ENCODE measurements at regions not wholly inside any gene's neighbourhood (a gene's known extent, or its start where the extent isn't known, plus 50 kb on each side); places are given as distances from the start of the nearest gene placed in this dataset.

- no peaks in the 10 kb centered on the region for H3K27me3 ChIP-seq (ENCODE audit: control insufficient read depth, low read length)
- no peaks in the 10 kb centered on the region for H3K79me2 ChIP-seq (ENCODE audit: control insufficient read depth, low read length)
These were observed 256.4 kb downstream of the GXYLT1 start for GRCh38 chr12:41888285-41888684.

GRCh38 chr12:41881891-41882805, 262.5 kb downstream of the GXYLT1 start:
- Histone ChIP-seq H3F3A (ENCODE audit: control insufficient read depth, insufficient read depth) (no peaks in the 10 kb centered on the region), H3K9me2 (replicated peaks; ENCODE audit: control insufficient read depth, low read length) (no peaks in the 10 kb centered on the region), H3K27ac (ENCODE audit: low read depth, low read length) (no peak overlapping the region), H3K4me3 (ENCODE audit: low read length) (no peak overlapping the region), H3K36me3 (ENCODE audit: control insufficient read depth, low read length) (no peaks in the 10 kb centered on the region), H3K4me1 (ENCODE audit: control insufficient read depth, low read length) (no peaks in the 10 kb centered on the region), H3K9me3 (ENCODE audit: control insufficient read depth, insufficient read depth, low read length) (no peaks in the 10 kb centered on the region), H3K27me3 (ENCODE audit: control insufficient read depth, low read length) (no peaks in the 10 kb centered on the region), H3K79me2 (ENCODE audit: control insufficient read depth, low read length) (no peaks in the 10 kb centered on the region), H3K4me2 (ENCODE audit: low read length) (no peak overlapping the region), H4K20me1 (ENCODE audit: control insufficient read depth, insufficient read depth, low read depth, low read length) (no peaks in the 10 kb centered on the region)
- TF ChIP-seq EZH2phosphoT487 (IDR thresholded peaks at IDR 0.05; ENCODE audit: borderline replicate concordance, low read length) (no peak), CTCF (IDR thresholded peaks at IDR 0.05; ENCODE audit: low read depth, low read length, poor library complexity, severe bottlenecking) (no peak)

More at GRCh38 chr12:41888285-41888684, 256.4 kb downstream of the GXYLT1 start:
- H4K20me1 ChIP-seq (ENCODE audit: control insufficient read depth, insufficient read depth, low read depth, low read length) = no peaks in the 10 kb centered on the region
- no peaks in the 10 kb centered on the region for H3K9me2 ChIP-seq (replicated peaks; ENCODE audit: control insufficient read depth, low read length)
- no peaks in the 10 kb centered on the region for H3K4me1 ChIP-seq (ENCODE audit: control insufficient read depth, low read length)
- H3K4me2 ChIP-seq (ENCODE audit: low read length) = no peak overlapping the region
- no peaks in the 10 kb centered on the region for H3K9me3 ChIP-seq (ENCODE audit: control insufficient read depth, insufficient read depth, low read length)
- no peak overlapping the region for H3K27ac ChIP-seq (ENCODE audit: low read depth, low read length)
- no peaks in the 10 kb centered on the region for H3F3A ChIP-seq (ENCODE audit: control insufficient read depth, insufficient read depth)
- TF ChIP-seq CTCF (IDR thresholded peaks at IDR 0.05; ENCODE audit: low read depth, low read length, poor library complexity, severe bottlenecking) = no peak
- no peak for TF ChIP-seq EZH2phosphoT487 (IDR thresholded peaks at IDR 0.05; ENCODE audit: borderline replicate concordance, low read length)
- H3K36me3 ChIP-seq (ENCODE audit: control insufficient read depth, low read length) = no peaks in the 10 kb centered on the region
- H3K4me3 ChIP-seq (ENCODE audit: low read length) = no peak overlapping the region

GRCh38 chr12:41869432-41869831, 275.2 kb downstream of the GXYLT1 start:
- Histone ChIP-seq H3F3A (ENCODE audit: control insufficient read depth, insufficient read depth) (no peaks in the 10 kb centered on the region), H3K4me1 (ENCODE audit: control insufficient read depth, low read length) (no peaks in the 10 kb centered on the region), H4K20me1 (ENCODE audit: control insufficient read depth, insufficient read depth, low read depth, low read length) (no peaks in the 10 kb centered on the region), H3K27ac (ENCODE audit: low read depth, low read length) (no peak overlapping the region), H3K9me3 (ENCODE audit: control insufficient read depth, insufficient read depth, low read length) (no peaks in the 10 kb centered on the region), H3K4me2 (ENCODE audit: low read length) (no peak overlapping the region), H3K36me3 (ENCODE audit: control insufficient read depth, low read length) (no peaks in the 10 kb centered on the region), H3K27me3 (ENCODE audit: control insufficient read depth, low read length) (no peaks in the 10 kb centered on the region), H3K9me2 (replicated peaks; ENCODE audit: control insufficient read depth, low read length) (no peaks in the 10 kb centered on the region), H3K4me3 (ENCODE audit: low read length) (no peak overlapping the region), H3K79me2 (ENCODE audit: control insufficient read depth, low read length) (no peaks in the 10 kb centered on the region)
- TF ChIP-seq CTCF (IDR thresholded peaks at IDR 0.05; ENCODE audit: low read depth, low read length, poor library complexity, severe bottlenecking) = no peak
- TF ChIP-seq EZH2phosphoT487 (IDR thresholded peaks at IDR 0.05; ENCODE audit: borderline replicate concordance, low read length) = no peak

Data from DOHH2 (cell line).